ENCODE measurements at regions not wholly inside any gene's neighbourhood (a gene's known extent, or its start where the extent isn't known, plus 50 kb on each side); places are given as distances from the start of the nearest gene placed in this dataset.

DNA sequence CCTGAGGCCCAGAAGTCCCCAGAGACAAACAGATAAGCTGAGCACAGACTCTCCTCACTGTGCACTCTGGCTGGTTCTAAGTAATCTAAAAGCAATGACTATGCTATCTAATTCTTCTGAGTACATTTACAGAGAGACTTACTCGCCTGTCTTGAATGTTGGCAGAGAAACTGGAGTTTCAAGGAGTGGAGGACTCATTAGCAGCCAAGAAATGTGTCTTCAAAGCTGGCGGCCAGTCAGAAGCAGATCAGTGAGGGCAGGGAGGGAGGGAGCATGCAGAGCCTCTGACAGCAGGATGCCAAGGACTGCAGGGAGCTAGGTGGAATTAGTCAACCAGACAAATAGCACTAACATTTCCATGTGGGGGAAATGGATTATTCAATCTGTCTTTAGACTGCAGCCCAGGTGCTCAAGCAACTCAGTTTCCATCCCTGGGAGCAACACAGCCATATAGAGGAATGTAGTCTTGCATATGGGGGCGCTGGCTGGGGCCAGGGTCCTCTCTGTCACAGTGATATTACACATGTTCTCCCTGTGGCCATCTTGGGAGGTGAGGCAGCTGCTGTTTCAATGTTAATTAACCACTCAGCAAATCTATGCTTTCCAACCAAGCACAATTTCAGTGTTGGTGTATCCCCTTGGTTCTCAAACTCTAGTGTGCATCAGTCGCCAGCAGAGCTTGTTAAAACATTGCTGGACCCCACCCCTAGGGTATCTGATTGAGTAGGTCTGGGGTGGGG lies 97.9 kb downstream of the CCNA1 start:
- TF ChIP-seq, protein P1, sequence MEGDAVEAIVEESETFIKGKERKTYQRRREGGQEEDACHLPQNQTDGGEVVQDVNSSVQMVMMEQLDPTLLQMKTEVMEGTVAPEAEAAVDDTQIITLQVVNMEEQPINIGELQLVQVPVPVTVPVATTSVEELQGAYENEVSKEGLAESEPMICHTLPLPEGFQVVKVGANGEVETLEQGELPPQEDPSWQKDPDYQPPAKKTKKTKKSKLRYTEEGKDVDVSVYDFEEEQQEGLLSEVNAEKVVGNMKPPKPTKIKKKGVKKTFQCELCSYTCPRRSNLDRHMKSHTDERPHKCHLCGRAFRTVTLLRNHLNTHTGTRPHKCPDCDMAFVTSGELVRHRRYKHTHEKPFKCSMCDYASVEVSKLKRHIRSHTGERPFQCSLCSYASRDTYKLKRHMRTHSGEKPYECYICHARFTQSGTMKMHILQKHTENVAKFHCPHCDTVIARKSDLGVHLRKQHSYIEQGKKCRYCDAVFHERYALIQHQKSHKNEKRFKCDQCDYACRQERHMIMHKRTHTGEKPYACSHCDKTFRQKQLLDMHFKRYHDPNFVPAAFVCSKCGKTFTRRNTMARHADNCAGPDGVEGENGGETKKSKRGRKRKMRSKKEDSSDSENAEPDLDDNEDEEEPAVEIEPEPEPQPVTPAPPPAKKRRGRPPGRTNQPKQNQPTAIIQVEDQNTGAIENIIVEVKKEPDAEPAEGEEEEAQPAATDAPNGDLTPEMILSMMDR (conservative IDR thresholded peaks at IDR 0.05; ENCODE audit: low read depth, low read length), result no peak
- TF ChIP-seq EZH2 (IDR thresholded peaks at IDR 0.05; ENCODE audit: borderline replicate concordance, low read depth, low read length, poor library complexity, severe bottlenecking), result no peak
